Aorta (tissue), 5 donors: ENCODE measurements at regions not wholly inside any gene's neighbourhood (a gene's known extent, or its start where the extent isn't known, plus 50 kb on each side); places are given as distances from the start of the nearest gene placed in this dataset.

ENCODE experiments used
- ATAC-seq: fragments of 200-7000 bp; cut with Tn5 transposase; one replicate; pipeline ENCODE4 v1.9.1; 2022; ENCODE audit warnings: moderate library complexity; ENCODE audit not compliant: low FRiP score
- DNase-seq, 2 donors: peaks; one replicate each; pipeline ENCODE4 v3.0.0-alpha.2; 2020
- H3K27ac ChIP-seq, 2 donors: one replicate each; pipeline ENCODE4 v1.5.1; 2013; ENCODE audit warnings: low read length in 2 of 2, mild to moderate bottlenecking in 2 of 2, moderate library complexity in 2 of 2, control low read depth in 1 of 2, inconsistent platforms in 1 of 2, low read depth in 1 of 2
- H3K27me3 ChIP-seq, 2 donors: one replicate each; pipeline ENCODE4 v1.6.1; 2013; ENCODE audit warnings: control low read depth in 1 of 2, low read length in 1 of 2, mild to moderate bottlenecking in 1 of 2, moderate library complexity in 1 of 2; ENCODE audit not compliant: insufficient read depth in 2 of 2, control insufficient read depth in 1 of 2
- H3K36me3 ChIP-seq, 2 donors: one replicate each; pipeline ENCODE4 v1.6.1; 2013; ENCODE audit warnings: control low read depth in 1 of 2, low read length in 1 of 2, mild to moderate bottlenecking in 1 of 2; ENCODE audit not compliant: insufficient read depth in 2 of 2, control insufficient read depth in 1 of 2
- H3K4me1 ChIP-seq, 2 donors: one replicate each; pipeline ENCODE4 v1.6.1; 2013; ENCODE audit warnings: low read length in 2 of 2, control low read depth in 1 of 2, mild to moderate bottlenecking in 1 of 2, moderate library complexity in 1 of 2; ENCODE audit not compliant: insufficient read depth in 2 of 2, control insufficient read depth in 1 of 2
- H3K4me3 ChIP-seq, 2 donors: one replicate each; pipeline ENCODE4 v1.5.1; 2013; ENCODE audit warnings: low read length in 2 of 2, control low read depth in 1 of 2, mild to moderate bottlenecking in 1 of 2
- H3K9me3 ChIP-seq: one replicate; pipeline ENCODE4 v1.6.1; 2013; ENCODE audit warnings: mild to moderate bottlenecking, low read length; ENCODE audit not compliant: control insufficient read depth
- WGBS, 2 donors: extraction: QIAGEN DNeasy Blood & Tissue Kit; methylation state at CpG; one replicate each; pipeline ENCODE4 v1.1.7; 2013; 5-methylcytosine and 5-hydroxymethylcytosine counted together
- intact Hi-C, 2 donors: fragments of 100-400 bp; cut with DNase I; formaldehyde crosslinking; loops; one replicate each; pipeline versions ENCODE4 v1.14.2 to v1.15.0; 2022
- donor health status: healthy with polysubstance abuse.
- donor health status: Bipolar disorder and iron deficiency.
- donor health status: DM: no; HTN: no; CAD: no.
- donor health status: DM: no; HTN: no; CAD: no.
- donor health status: DM: yes; HTN: yes; CAD: no.

DNA sequence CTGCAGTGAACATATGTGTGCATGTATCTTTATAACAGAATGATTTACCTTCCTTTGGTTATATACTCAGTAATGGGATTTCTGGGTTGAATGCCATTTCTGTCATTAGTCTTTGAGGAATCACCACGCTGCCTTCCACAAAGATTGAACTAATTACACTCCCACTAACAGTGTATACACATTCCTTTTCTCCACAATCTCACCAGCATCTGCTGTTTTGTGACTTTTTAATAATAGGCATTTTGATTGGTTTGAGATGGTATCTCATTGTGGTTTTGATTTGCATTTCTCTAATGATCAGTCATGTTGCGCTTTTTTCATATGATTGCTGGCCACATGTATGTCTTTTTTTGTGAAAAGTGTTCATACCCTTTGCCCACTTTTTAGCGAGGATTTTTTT, 680.5 kb downstream of the PTPRC start:
- Histone ChIP-seq H3K36me3 (no peaks in the 10 kb centered on the region), H3K27me3 (no peaks in the 10 kb centered on the region), H3K9me3 (no peaks in the 10 kb centered on the region), H3K4me1 (no peaks in the 10 kb centered on the region), H3K27ac (no peak overlapping the region), H3K4me3 (no peak overlapping the region)
- WGBS, 2 donors = 96 to 100% methylated on average over 3 of the region's 3 CpGs
- no peak for ATAC-seq
- intact Hi-C loops = no loop called here
- DNase-seq = no peak

- no peak for ATAC-seq
- no peaks in the 10 kb centered on the region for H3K27me3 ChIP-seq
- 85 to 93% methylated on average over 1 of the region's 1 CpG for WGBS, 2 donors
- H3K27ac ChIP-seq = no peak overlapping the region
- no peaks in the 10 kb centered on the region for H3K36me3 ChIP-seq
- H3K9me3 ChIP-seq = no peaks in the 10 kb centered on the region
- DNase-seq = no peak
- H3K4me3 ChIP-seq = no peak overlapping the region
- no peaks in the 10 kb centered on the region for H3K4me1 ChIP-seq
- intact Hi-C loops = loop anchor here in 1 of 2 donors (5.0 kb wide), 1 partner anchor 85 kb away; no protein-coding TSS in a partner anchor
These were observed 683.4 kb downstream of the PTPRC start for GRCh38 chr1:199322278-199322677.

GRCh38 chr1:199333180-199333579, 694.3 kb upstream of the NR5A2 start:
- no peaks in the 10 kb centered on the region for H3K4me1 ChIP-seq
- no peak for DNase-seq
- intact Hi-C loops = no loop called here
- ATAC-seq = no peak
- no peak overlapping the region for H3K4me3 ChIP-seq
- no peaks in the 10 kb centered on the region for H3K36me3 ChIP-seq
- no peaks in the 10 kb centered on the region for H3K9me3 ChIP-seq
- 97% methylated on average over 3 of the region's 3 CpGs for WGBS, 2 donors
- no peaks in the 10 kb centered on the region for H3K27me3 ChIP-seq
- no peak overlapping the region for H3K27ac ChIP-seq

GRCh38 chr1:199335496-199335895, 692.0 kb upstream of the NR5A2 start:
- H3K4me3 ChIP-seq = no peak overlapping the region
- 2 to 11% methylated on average over 1 of the region's 1 CpG for WGBS, 2 donors
- no peaks in the 10 kb centered on the region for H3K4me1 ChIP-seq
- DNase-seq = no peak
- no peaks in the 10 kb centered on the region for H3K9me3 ChIP-seq
- H3K36me3 ChIP-seq = no peaks in the 10 kb centered on the region
- no peaks in the 10 kb centered on the region for H3K27me3 ChIP-seq
- no peak for ATAC-seq
- H3K27ac ChIP-seq = no peak overlapping the region
- intact Hi-C loops = no loop called here

DNA sequence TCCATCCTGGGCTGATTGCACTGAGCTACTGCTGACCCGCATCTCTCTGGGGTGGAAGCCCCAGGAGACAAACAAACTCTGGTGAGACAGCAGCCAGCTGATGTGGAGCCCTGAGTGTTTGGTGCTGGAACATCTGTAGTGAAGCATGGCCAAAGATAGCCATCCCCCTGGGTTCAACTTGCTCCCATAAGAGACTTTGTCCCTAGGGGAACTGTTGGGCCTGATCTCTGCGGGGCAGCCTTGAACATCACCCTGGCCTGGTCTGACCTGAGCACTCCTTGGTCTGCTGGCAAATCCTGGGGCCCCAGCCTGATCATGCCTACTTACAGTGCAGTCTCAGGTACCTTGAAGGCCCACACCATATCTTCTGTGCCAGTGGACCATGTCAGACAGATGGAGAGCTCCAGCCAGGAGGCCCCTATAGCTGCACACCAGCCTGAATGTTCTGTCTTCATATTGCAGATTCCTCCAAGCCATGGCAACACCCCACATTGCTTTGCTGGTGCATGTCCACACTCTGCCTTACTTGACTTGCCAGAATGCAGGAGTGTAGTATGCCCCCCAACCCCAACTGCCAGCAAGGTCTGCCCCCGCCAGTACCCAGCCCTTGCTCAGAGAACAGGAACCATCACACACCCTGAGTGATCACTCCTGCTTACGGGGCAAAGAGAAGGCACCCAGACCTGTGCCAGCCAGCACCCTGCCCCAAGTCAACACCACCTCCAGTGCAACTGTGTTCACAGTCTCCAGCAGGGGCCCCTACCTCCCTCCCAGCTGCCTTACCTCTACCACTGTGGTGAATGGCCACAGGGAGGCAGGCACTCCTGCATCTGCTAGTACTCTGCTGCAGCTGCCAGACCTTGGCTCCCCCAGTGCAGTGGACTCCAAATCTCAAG, 690.5 kb upstream of the NR5A2 start:
- Histone ChIP-seq H3K4me1 (no peaks in the 10 kb centered on the region), H3K36me3 (no peaks in the 10 kb centered on the region), H3K27ac (no peak overlapping the region), H3K27me3 (no peaks in the 10 kb centered on the region), H3K4me3 (no peak overlapping the region), H3K9me3 (no peaks in the 10 kb centered on the region)
- DNase-seq = no peak
- intact Hi-C loops = no loop called here
- peak; percentile 29 for ATAC-seq
- 89 to 90% methylated on average over 4 of the region's 4 CpGs for WGBS, 2 donors

DNA sequence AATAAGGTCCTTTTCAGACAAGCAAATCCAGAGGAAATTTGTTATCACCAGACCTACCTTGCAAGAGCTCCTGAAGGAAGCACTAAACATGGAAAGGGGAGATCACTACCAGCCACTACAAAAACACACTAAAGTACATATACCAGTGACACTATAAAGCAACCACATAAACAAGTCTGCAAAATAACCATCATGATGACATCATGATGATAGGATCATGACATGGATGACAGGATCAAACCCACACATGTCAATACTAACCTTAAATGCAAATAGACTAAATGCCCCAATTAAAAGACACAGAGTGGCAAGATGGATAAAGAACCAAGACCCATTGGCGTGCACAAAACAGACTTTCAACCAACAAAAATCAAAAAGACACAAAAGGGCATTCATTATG, 688.8 kb upstream of the NR5A2 start:
- Histone ChIP-seq H3K27ac (no peak overlapping the region), H3K4me1 (no peaks in the 10 kb centered on the region), H3K4me3 (no peak overlapping the region), H3K36me3 (no peaks in the 10 kb centered on the region), H3K9me3 (no peaks in the 10 kb centered on the region), H3K27me3 (no peaks in the 10 kb centered on the region)
- ATAC-seq = no peak
- intact Hi-C loops = no loop called here
- WGBS, 2 donors = 98 to 100% methylated on average over 1 of the region's 1 CpG
- no peak for DNase-seq

GRCh38 chr1:199352351-199352750, 675.2 kb upstream of the NR5A2 start:
- Histone ChIP-seq H3K27me3 (no peaks in the 10 kb centered on the region), H3K4me1 (peaks cover 0 to 1% of the 10 kb centered on the region in 2 donors), H3K4me3 (no peak overlapping the region), H3K27ac (no peak overlapping the region), H3K9me3 (no peaks in the 10 kb centered on the region), H3K36me3 (no peaks in the 10 kb centered on the region)
- intact Hi-C loops = no loop called here
- ATAC-seq (no peak), DNase-seq (no peak)
- 58 to 66% methylated on average over 5 of the region's 5 CpGs for WGBS, 2 donors

DNA sequence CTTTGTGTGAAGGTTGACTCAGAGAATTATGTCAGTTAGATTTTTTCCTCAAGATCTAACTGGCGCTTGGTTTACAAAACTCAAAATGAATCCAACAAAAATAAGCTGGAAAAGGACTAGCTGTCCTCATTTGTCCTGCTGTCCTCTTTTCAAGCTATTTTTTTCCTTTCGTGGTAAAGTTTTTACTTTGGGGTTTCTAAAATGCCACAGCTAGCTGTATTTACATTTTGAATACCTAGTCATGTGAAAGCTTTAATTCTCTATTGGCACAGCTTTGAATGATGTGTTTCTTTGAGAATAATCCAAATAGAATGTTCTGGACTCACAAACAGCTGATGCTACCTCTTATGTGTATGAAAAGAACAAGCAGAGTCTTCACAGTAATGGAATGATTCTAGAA, 673.6 kb upstream of the NR5A2 start:
- intact Hi-C loops = no loop called here
- H3K4me3 ChIP-seq = no peak overlapping the region
- H3K9me3 ChIP-seq = no peaks in the 10 kb centered on the region
- ATAC-seq (peak; percentile 33), DNase-seq (no peak)
- peaks cover 0 to 1% of the 10 kb centered on the region in 2 donors for H3K4me1 ChIP-seq
- H3K27me3 ChIP-seq = no peaks in the 10 kb centered on the region
- no peaks in the 10 kb centered on the region for H3K36me3 ChIP-seq
- no peak overlapping the region for H3K27ac ChIP-seq
- 3 to 7% methylated on average over 2 of the region's 2 CpGs for WGBS, 2 donors

GRCh38 chr1:199356561-199356960, 670.9 kb upstream of the NR5A2 start:
- 55 to 63% methylated on average over 2 of the region's 2 CpGs for WGBS, 2 donors
- Histone ChIP-seq H3K4me3 (no peak overlapping the region), H3K27ac (no peak overlapping the region), H3K36me3 (no peaks in the 10 kb centered on the region), H3K9me3 (no peaks in the 10 kb centered on the region), H3K27me3 (no peaks in the 10 kb centered on the region), H3K4me1 (peaks cover 0 to 1% of the 10 kb centered on the region in 2 donors)
- intact Hi-C loops = no loop called here
- no peak for ATAC-seq
- DNase-seq = no peak
